SKM-1 treated with dmso at 0.1 percent for 144 hours (cell line): ENCODE measurements at regions not wholly inside any gene's neighbourhood (a gene's known extent, or its start where the extent isn't known, plus 50 kb on each side); places are given as distances from the start of the nearest gene placed in this dataset.

Experiments
- DNase-seq: peaks from one replicate; lab custom pipeline; 2025; ENCODE audit not compliant: unreplicated experiment; lab: John Stamatoyannopoulos, UW

- no peak for DNase-seq
Measured at GRCh38 chr13:34430294-34430693, 511.8 kb upstream of the NBEA start.

GRCh38 chr13:34431827-34432581 lies 510.1 kb upstream of the NBEA start:
- no peak for DNase-seq

- no peak for DNase-seq
Measured at GRCh38 chr13:34435338-34435737, 506.7 kb upstream of the NBEA start.

- no peak for DNase-seq
Measured at GRCh38 chr13:34437873-34438272, 504.2 kb upstream of the NBEA start.

- DNase-seq = no peak
Measured at GRCh38 chr13:34452831-34453230, 489.2 kb upstream of the NBEA start.

GRCh38 chr13:34458756-34459715 lies 483.0 kb upstream of the NBEA start:
- DNase-seq = no peak

- peak; percentile 84 for DNase-seq
Measured at GRCh38 chr13:34459856-34460255, 482.2 kb upstream of the NBEA start.

GRCh38 chr13:34462843-34463242 lies 479.2 kb upstream of the NBEA start:
- no peak for DNase-seq

- no peak for DNase-seq
Measured at GRCh38 chr13:34464011-34464410, 478.1 kb upstream of the NBEA start.

- no peak for DNase-seq
Measured at GRCh38 chr13:34465423-34465922, 476.6 kb upstream of the NBEA start.

- no peak for DNase-seq
Measured at GRCh38 chr13:34466301-34466700, 475.8 kb upstream of the NBEA start.

GRCh38 chr13:34467450-34468083 lies 474.5 kb upstream of the NBEA start:
- no peak for DNase-seq

GRCh38 chr13:34469196-34469986 lies 472.7 kb upstream of the NBEA start:
- no peak for DNase-seq

- no peak for DNase-seq
Measured at GRCh38 chr13:34474187-34474868, 467.7 kb upstream of the NBEA start.

GRCh38 chr13:34478376-34478775 lies 463.7 kb upstream of the NBEA start:
- no peak for DNase-seq

GRCh38 chr13:34502011-34502410 lies 440.1 kb upstream of the NBEA start:
- no peak for DNase-seq

- DNase-seq = no peak
Measured at GRCh38 chr13:34502621-34503020, 439.4 kb upstream of the NBEA start.

GRCh38 chr13:34506796-34507195 lies 435.3 kb upstream of the NBEA start:
- DNase-seq = no peak

GRCh38 chr13:34507630-34508029 lies 434.4 kb upstream of the NBEA start:
- no peak for DNase-seq

- DNase-seq = no peak
Measured at GRCh38 chr13:34512817-34513216, 429.3 kb upstream of the NBEA start.
